PC-3 (cell line): ENCODE measurements at regions not wholly inside any gene's neighbourhood (a gene's known extent, or its start where the extent isn't known, plus 50 kb on each side); places are given as distances from the start of the nearest gene placed in this dataset.

Experiments used
- ATAC-seq: fragments of 200-7000 bp; cut with Tn5 transposase; 2 replicates; pipeline ENCODE4 v1.9.1; 2020; ENCODE audit warnings: mild to moderate bottlenecking, moderate library complexity
- BruUV-seq: library from RNA; stranded (reverse); fragments of 400-500 nt; replicated peaks from 2 replicates; lab custom pipeline; 2021; lab: Mats Ljungman, UMichigan
- CTCF ChIA-PET: fragments of 300-600 bp; sonication (Branson Sonifier 250); formaldehyde crosslinking; loops from one replicate; lab custom pipeline; 2022; ENCODE audit warnings: antibody characterized with exemption; lab: Charles Lee
- POLR2A ChIA-PET: fragments of 300-600 bp; sonication (Branson Sonifier 250); formaldehyde crosslinking; loops from one replicate; lab custom pipeline; 2022; ENCODE audit warnings: antibody characterized with exemption; ENCODE audit not compliant: unreplicated experiment; lab: Charles Lee
- DNase-seq: peaks from one replicate; pipeline ENCODE4 v3.0.0-alpha.2; 2015
- H2AFZ ChIP-seq: fragments of 300-600 bp; sonication (generic); 2 replicates; pipeline ENCODE4 v1.6.0; 2016; ENCODE audit warnings: antibody characterized with exemption, low read length
- H3F3A ChIP-seq: fragments of 300-600 bp; sonication (generic); one replicate; pipeline ENCODE4 v1.6.0; 2017; ENCODE audit warnings: antibody characterized with exemption, low read length, control low read depth, mild to moderate bottlenecking; ENCODE audit not compliant: unreplicated experiment
- H3K27ac ChIP-seq: fragments of 300-600 bp; sonication (generic); 2 replicates; pipeline ENCODE4 v1.5.1; 2016; ENCODE audit warnings: mild to moderate bottlenecking, low read length
- H3K27me3 ChIP-seq: fragments of 300-600 bp; sonication (generic); 2 replicates; pipeline ENCODE4 v1.6.1; 2016; ENCODE audit warnings: low read length, mixed read lengths
- H3K36me3 ChIP-seq: fragments of 300-600 bp; sonication (generic); 2 replicates; pipeline ENCODE4 v1.6.1; 2016; ENCODE audit warnings: low read depth, mixed run types, low read length, mixed read lengths
- H3K4me1 ChIP-seq: fragments of 300-600 bp; sonication (generic); 2 replicates; pipeline ENCODE4 v1.5.1; 2016; ENCODE audit warnings: low read length; ENCODE audit not compliant: insufficient read depth
- H3K4me2 ChIP-seq: fragments of 300-600 bp; sonication (generic); 2 replicates; pipeline ENCODE4 v1.6.0; 2016; ENCODE audit warnings: low read length
- H3K4me3 ChIP-seq: fragments of 300-600 bp; sonication (generic); 2 replicates; pipeline ENCODE4 v1.5.1; 2016; ENCODE audit warnings: mild to moderate bottlenecking, low read length, mixed read lengths
- H3K79me2 ChIP-seq: fragments of 300-600 bp; sonication (generic); 2 replicates; pipeline ENCODE4 v1.6.1; 2017; ENCODE audit warnings: low read length, mixed read lengths
- H3K9ac ChIP-seq: fragments of 300-600 bp; sonication (generic); 2 replicates; pipeline ENCODE4 v1.6.0; 2016; ENCODE audit warnings: mild to moderate bottlenecking, low read length
- H3K9me2 ChIP-seq: fragments of 300-600 bp; sonication (generic); replicated peaks from 2 replicates; pipeline ENCODE4 v1.6.1; 2016; ENCODE audit warnings: mixed run types, low read length, mixed read lengths
- H3K9me3 ChIP-seq: fragments of 300-600 bp; sonication (generic); 2 replicates; pipeline ENCODE4 v1.6.1; 2016; ENCODE audit warnings: low read length, mixed read lengths
- H4K20me1 ChIP-seq: fragments of 300-600 bp; sonication (generic); 2 replicates; pipeline ENCODE4 v1.6.1; 2016; ENCODE audit warnings: low read length, mixed read lengths
- EZH2 ChIP-seq: fragments of 300-600 bp; sonication (generic); IDR thresholded peaks from one replicate; pipeline ENCODE4 v1.6.1; 2017; ENCODE audit warnings: antibody characterized with exemption, mild to moderate bottlenecking, low read length; ENCODE audit not compliant: unreplicated experiment
- EZH2phosphoT487 ChIP-seq: fragments of 300-600 bp; sonication (generic); IDR thresholded peaks from 2 replicates; pipeline ENCODE4 v1.6.1; 2018; ENCODE audit warnings: mild to moderate bottlenecking, antibody characterized with exemption, low read length, borderline replicate concordance
- intact Hi-C: fragments of 100-400 bp; cut with micrococcal nuclease; formaldehyde crosslinking; loops from 2 replicates; pipeline ENCODE4 v1.9.0; 2023
- TF ChIP-seq, protein P1 (sequence below): fragments of 300-600 bp; sonication (generic); conservative IDR thresholded peaks from 2 replicates; pipeline ENCODE4 v1.5.1; 2017; ENCODE audit warnings: antibody characterized with exemption, low read depth, mild to moderate bottlenecking, low read length

DNA sequence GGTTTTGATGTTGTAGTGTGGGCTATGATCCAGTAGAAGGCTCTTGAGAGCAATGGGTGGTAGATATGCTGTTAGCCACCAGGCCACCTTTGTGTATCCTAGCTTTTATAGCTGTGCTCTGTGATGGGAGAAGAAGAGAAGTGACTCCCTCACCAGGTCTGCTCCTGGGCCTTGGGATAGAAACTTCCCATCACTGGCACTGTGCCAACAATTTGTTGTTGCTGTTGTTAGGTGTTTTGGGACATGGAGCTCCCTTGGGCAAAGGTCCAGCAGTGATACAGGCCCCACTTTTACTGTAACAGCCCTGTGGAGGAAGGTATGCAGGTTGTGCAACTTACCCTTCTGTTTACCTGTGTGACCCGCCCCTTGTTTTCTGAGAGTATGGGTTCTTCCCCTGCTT lies 570.9 kb upstream of the GRIN3A start:
- TF ChIP-seq EZH2: no peak
- TF ChIP-seq, protein P1, sequence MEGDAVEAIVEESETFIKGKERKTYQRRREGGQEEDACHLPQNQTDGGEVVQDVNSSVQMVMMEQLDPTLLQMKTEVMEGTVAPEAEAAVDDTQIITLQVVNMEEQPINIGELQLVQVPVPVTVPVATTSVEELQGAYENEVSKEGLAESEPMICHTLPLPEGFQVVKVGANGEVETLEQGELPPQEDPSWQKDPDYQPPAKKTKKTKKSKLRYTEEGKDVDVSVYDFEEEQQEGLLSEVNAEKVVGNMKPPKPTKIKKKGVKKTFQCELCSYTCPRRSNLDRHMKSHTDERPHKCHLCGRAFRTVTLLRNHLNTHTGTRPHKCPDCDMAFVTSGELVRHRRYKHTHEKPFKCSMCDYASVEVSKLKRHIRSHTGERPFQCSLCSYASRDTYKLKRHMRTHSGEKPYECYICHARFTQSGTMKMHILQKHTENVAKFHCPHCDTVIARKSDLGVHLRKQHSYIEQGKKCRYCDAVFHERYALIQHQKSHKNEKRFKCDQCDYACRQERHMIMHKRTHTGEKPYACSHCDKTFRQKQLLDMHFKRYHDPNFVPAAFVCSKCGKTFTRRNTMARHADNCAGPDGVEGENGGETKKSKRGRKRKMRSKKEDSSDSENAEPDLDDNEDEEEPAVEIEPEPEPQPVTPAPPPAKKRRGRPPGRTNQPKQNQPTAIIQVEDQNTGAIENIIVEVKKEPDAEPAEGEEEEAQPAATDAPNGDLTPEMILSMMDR: no peak
- no peak for TF ChIP-seq EZH2phosphoT487
- Histone ChIP-seq H4K20me1 (no peaks in the 10 kb centered on the region), H3K9ac (no peak overlapping the region), H3K27ac (no peak overlapping the region), H3K4me2 (no peak overlapping the region), H3K9me3 (no peaks in the 10 kb centered on the region), H3K4me3 (no peak overlapping the region), H3K4me1 (no peaks in the 10 kb centered on the region), H3K9me2 (no peaks in the 10 kb centered on the region), H3K79me2 (no peaks in the 10 kb centered on the region), H3K36me3 (no peaks in the 10 kb centered on the region), H3K27me3 (no peaks in the 10 kb centered on the region), H3F3A (no peaks in the 10 kb centered on the region), H2AFZ (no peak overlapping the region)
- BruUV-seq: no TSS peak
- no peak for DNase-seq
- ChIA-PET CTCF (no interaction called here), POLR2A (no interaction called here)
- intact Hi-C loops: no loop called here
- ATAC-seq: no peak

DNA sequence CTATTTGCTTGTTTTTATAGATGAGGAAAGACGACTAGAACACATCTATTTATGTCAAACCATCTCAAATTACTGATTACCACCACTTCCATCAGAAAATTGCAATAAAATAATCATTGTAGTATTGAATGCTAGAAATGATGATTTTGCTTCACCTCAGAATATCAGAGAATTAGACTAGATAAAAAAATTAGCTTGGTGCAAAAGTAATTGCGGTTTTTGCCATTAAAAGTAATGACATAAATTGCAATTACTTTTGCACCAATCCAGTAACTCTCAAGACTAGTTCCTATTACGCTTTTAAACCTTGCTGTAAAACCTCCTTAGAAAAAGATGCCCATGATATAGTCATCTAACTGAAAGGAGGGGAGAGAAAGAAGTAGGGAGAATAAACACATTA lies 556.7 kb upstream of the GRIN3A start:
- Histone ChIP-seq H3K9ac (no peak overlapping the region), H3F3A (no peaks in the 10 kb centered on the region), H3K27me3 (no peaks in the 10 kb centered on the region), H3K36me3 (no peaks in the 10 kb centered on the region), H3K4me1 (no peaks in the 10 kb centered on the region), H2AFZ (no peak overlapping the region), H3K4me3 (no peak overlapping the region), H3K9me2 (no peaks in the 10 kb centered on the region), H3K27ac (no peak overlapping the region), H3K4me2 (no peak overlapping the region), H3K9me3 (no peaks in the 10 kb centered on the region), H4K20me1 (no peaks in the 10 kb centered on the region), H3K79me2 (no peaks in the 10 kb centered on the region)
- no peak for ATAC-seq
- intact Hi-C loops: no loop called here
- TF ChIP-seq, protein P1: no peak
- TF ChIP-seq EZH2phosphoT487 (no peak), EZH2 (no peak)
- ChIA-PET POLR2A (no interaction called here), CTCF (no interaction called here)
- no TSS peak for BruUV-seq
- DNase-seq: no peak

DNA sequence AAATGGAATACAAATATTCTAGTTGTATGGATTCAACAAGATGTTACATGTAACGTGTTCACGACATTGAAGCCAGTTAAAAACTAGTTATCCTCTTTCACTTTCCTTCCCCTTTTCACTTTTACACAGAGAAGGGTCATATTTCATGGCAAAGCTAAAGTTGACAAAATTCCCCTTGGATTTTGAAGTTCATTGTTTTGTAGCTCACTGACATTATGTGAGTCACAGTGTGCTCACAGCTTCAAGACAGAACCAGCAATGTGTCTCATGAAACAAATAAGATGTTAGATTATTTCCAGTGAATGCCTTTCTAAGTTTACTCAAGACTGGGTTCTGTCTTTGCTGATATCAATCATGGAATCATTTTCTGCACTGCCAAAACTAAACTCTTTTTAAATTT lies 535.5 kb upstream of the GRIN3A start:
- Histone ChIP-seq H3K27me3 (no peaks in the 10 kb centered on the region), H3K4me2 (peak overlapping the region; percentile 49), H3K27ac (no peak overlapping the region; the same call in 1 of the 2 replicates), H2AFZ (no peak overlapping the region), H3K9ac (no peak overlapping the region), H3K79me2 (no peaks in the 10 kb centered on the region), H4K20me1 (no peaks in the 10 kb centered on the region), H3K36me3 (no peaks in the 10 kb centered on the region), H3F3A (no peaks in the 10 kb centered on the region), H3K4me1 (no peaks in the 10 kb centered on the region), H3K4me3 (no peak overlapping the region), H3K9me3 (no peaks in the 10 kb centered on the region), H3K9me2 (no peaks in the 10 kb centered on the region)
- intact Hi-C loops: no loop called here
- POLR2A ChIA-PET: interaction anchor here (0.6 kb wide), 1 partner anchor 28 kb away, joined by 3 read pairs; no protein-coding TSS in a partner anchor
- CTCF ChIA-PET: interaction anchor here (0.6 kb wide), 1 partner anchor 885 kb away, joined by 3 read pairs; no protein-coding TSS in a partner anchor
- ATAC-seq: peak; percentile 84
- peak; percentile 54 for DNase-seq
- no peak for TF ChIP-seq EZH2phosphoT487
- TF ChIP-seq, protein P1: no peak
- TF ChIP-seq EZH2: no peak
- no TSS peak for BruUV-seq
